Fibroblast of villous mesenchyme (primary cell): ENCODE measurements at regions not wholly inside any gene's neighbourhood (a gene's known extent, or its start where the extent isn't known, plus 50 kb on each side); places are given as distances from the start of the nearest gene placed in this dataset.

ENCODE experiments used
- DNase-seq: peaks from one replicate; pipeline ENCODE4 v3.0.0-alpha.2; 2010; ENCODE audit warnings: low read depth
- H3K4me3 ChIP-seq: 2 replicates; pipeline ENCODE4 v1.5.1; 2011; ENCODE audit warnings: low read depth, mild to moderate bottlenecking, low read length
- CTCF ChIP-seq: IDR thresholded peaks from 2 replicates; pipeline ENCODE4 v1.5.1; 2012; ENCODE audit warnings: low read depth, mild to moderate bottlenecking, low read length; ENCODE audit not compliant: insufficient read depth

- no peak for TF ChIP-seq CTCF
- H3K4me3 ChIP-seq: no peak overlapping the region
- DNase-seq: no peak
These were observed 899.2 kb upstream of the WWC1 start for GRCh38 chr5:167392240-167392639.

GRCh38 chr5:167393358-167393757 lies 898.1 kb upstream of the WWC1 start:
- no peak overlapping the region for H3K4me3 ChIP-seq
- DNase-seq: no peak
- TF ChIP-seq CTCF: no peak

GRCh38 chr5:167402671-167403070 lies 888.8 kb upstream of the WWC1 start:
- TF ChIP-seq CTCF: no peak
- DNase-seq: no peak
- no peak overlapping the region for H3K4me3 ChIP-seq

- no peak for DNase-seq
- no peak overlapping the region for H3K4me3 ChIP-seq
- TF ChIP-seq CTCF: no peak
These were observed 884.9 kb upstream of the WWC1 start for GRCh38 chr5:167406513-167406912.

- DNase-seq: no peak
- no peak overlapping the region for H3K4me3 ChIP-seq
- no peak for TF ChIP-seq CTCF
These were observed 878.9 kb upstream of the WWC1 start for GRCh38 chr5:167412556-167412955.

GRCh38 chr5:167413506-167413905 lies 877.9 kb upstream of the WWC1 start:
- no peak for DNase-seq
- no peak overlapping the region for H3K4me3 ChIP-seq
- no peak for TF ChIP-seq CTCF

GRCh38 chr5:167414611-167415010 lies 876.8 kb upstream of the WWC1 start:
- no peak overlapping the region for H3K4me3 ChIP-seq
- no peak for TF ChIP-seq CTCF
- no peak for DNase-seq
